ENCODE measurements at regions not wholly inside any gene's neighbourhood (a gene's known extent, or its start where the extent isn't known, plus 50 kb on each side); places are given as distances from the start of the nearest gene placed in this dataset.

DNA sequence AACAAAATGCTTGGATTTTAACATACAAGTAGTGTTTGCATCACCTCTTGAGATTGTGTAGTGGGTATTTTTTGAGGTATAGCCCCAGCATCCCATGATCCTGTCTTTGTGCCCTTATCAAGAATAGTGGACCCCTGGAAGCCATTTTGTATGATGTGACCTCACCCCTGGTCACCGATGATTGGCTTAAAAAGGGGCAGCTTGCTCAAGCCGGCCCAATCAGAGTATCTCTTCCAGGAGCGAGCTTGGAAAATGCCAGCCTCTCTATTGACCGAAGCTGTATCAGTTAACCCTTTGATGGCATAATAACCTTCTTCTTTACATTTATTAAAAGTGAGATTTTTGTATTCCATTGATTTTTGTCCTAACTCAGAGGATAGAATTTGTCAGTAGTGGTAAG is 55.5 kb upstream of the FAM20A start:
- TF ChIP-seq RAD21 (IDR thresholded peaks at IDR 0.05; ENCODE audit: low read depth) (no peak), NFIC (IDR thresholded peaks at IDR 0.05) (no peak), REST (IDR thresholded peaks at IDR 0.05; ENCODE audit: low read depth) (no peak), YY1 (IDR thresholded peaks at IDR 0.05; ENCODE audit: low read depth) (no peak), USF1 (IDR thresholded peaks at IDR 0.05) (no peak), CREB1 (IDR thresholded peaks at IDR 0.05; ENCODE audit: low read depth) (no peak), FOXM1 (IDR thresholded peaks at IDR 0.05; ENCODE audit: borderline replicate concordance, low read depth) (no peak), ZBTB7A (IDR thresholded peaks at IDR 0.05; ENCODE audit: low read depth) (no peak), EP300 (IDR thresholded peaks at IDR 0.05; ENCODE audit: borderline replicate concordance) (no peak), EGR1 (IDR thresholded peaks at IDR 0.05) (no peak), TEAD4 (IDR thresholded peaks at IDR 0.05) (no peak), CEBPB (IDR thresholded peaks at IDR 0.05) (no peak), TCF12 (IDR thresholded peaks at IDR 0.05; ENCODE audit: low read depth) (no peak), TAF1 (IDR thresholded peaks at IDR 0.05; ENCODE audit: low read depth) (no peak)
- TF ChIP-seq, protein P1, sequence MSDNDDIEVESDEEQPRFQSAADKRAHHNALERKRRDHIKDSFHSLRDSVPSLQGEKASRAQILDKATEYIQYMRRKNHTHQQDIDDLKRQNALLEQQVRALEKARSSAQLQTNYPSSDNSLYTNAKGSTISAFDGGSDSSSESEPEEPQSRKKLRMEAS (IDR thresholded peaks at IDR 0.05), result no peak

Measured in Ishikawa (cell line).